GM12878 (cell line): ENCODE measurements at regions not wholly inside any gene's neighbourhood (a gene's known extent, or its start where the extent isn't known, plus 50 kb on each side); places are given as distances from the start of the nearest gene placed in this dataset.

Source experiments
- ATAC-seq: fragments of 200-7000 bp; cut with Tn5 transposase; 3 replicates; pipeline ENCODE4 v1.9.1; 2020; ENCODE audit warnings: mild to moderate bottlenecking, moderate library complexity
- BruUV-seq: library from RNA; stranded (reverse); fragments of 400-500 nt; replicated peaks from 2 replicates; lab custom pipeline; 2021; lab: Mats Ljungman, UMichigan
- CTCF ChIA-PET: fragments of 300-600 bp; sonication (Branson Sonifier 250); formaldehyde crosslinking; extraction: SDS; loops from one replicate; lab custom pipeline; 2021; ENCODE audit warnings: inconsistent platforms; lab: Yijun Ruan, JAX
- POLR2A ChIA-PET: fragments of 350-600 bp; formaldehyde crosslinking; extraction: SDS; loops from one replicate; lab custom pipeline; 2021; ENCODE audit warnings: inconsistent platforms; lab: Charles Lee
- RAD21 ChIA-PET: fragments of 300-600 bp; sonication (Branson Sonifier 250); formaldehyde crosslinking; loops from one replicate; lab custom pipeline; 2023; ENCODE audit warnings: antibody characterized with exemption; ENCODE audit not compliant: unreplicated experiment; lab: Charles Lee
- SMC1A ChIA-PET: fragments of 300-600 bp; sonication (Branson Sonifier 250); formaldehyde crosslinking; loops from one replicate; lab custom pipeline; 2023; ENCODE audit not compliant: unreplicated experiment, uncharacterized antibody; lab: Charles Lee
- DNase-seq: peaks from one replicate; pipeline ENCODE4 v3.0.0-alpha.2; 2011; ENCODE audit warnings: low read depth, low spot score
- FAIRE-seq: peaks from 3 replicates; lab custom pipeline; 2011; peaks lifted over from hg19 to GRCh38; lab: Jason Lieb, UNC
- H2AFZ ChIP-seq: 2 replicates; pipeline ENCODE4 v1.6.0; 2011; ENCODE audit warnings: low read depth, low read length, control low read depth; ENCODE audit not compliant: control insufficient read depth
- H3K27ac ChIP-seq: 2 replicates; pipeline ENCODE4 v1.5.1; 2011; ENCODE audit warnings: control low read depth; ENCODE audit not compliant: control insufficient read depth, insufficient read depth
- H3K27me3 ChIP-seq, 2 experiments: replicated peaks in 1 of 2; 2 replicates each; pipeline versions ENCODE4 v1.6.0 to v1.6.1; 2011; ENCODE audit warnings: low read length in 1 of 2; ENCODE audit not compliant: control insufficient read depth in 2 of 2, insufficient read depth in 2 of 2
- H3K36me3 ChIP-seq, 2 experiments: 2 replicates each; pipeline ENCODE4 v1.5.1; 2011; ENCODE audit warnings: low read length in 1 of 2; ENCODE audit not compliant: control insufficient read depth in 2 of 2, insufficient read depth in 2 of 2
- H3K4me1 ChIP-seq: 2 replicates; pipeline ENCODE4 v1.6.1; 2011; ENCODE audit warnings: mild to moderate bottlenecking, low read length, moderate library complexity, mixed read lengths; ENCODE audit not compliant: control insufficient read depth, insufficient read depth
- H3K4me2 ChIP-seq: 2 replicates; pipeline ENCODE4 v1.6.0; 2011; ENCODE audit warnings: control low read depth; ENCODE audit not compliant: control insufficient read depth, insufficient read depth
- H3K4me3 ChIP-seq: fragments of 200-600 bp; sonication (generic); 2 replicates; pipeline ENCODE4 v1.5.1; 2016
- H3K79me2 ChIP-seq: 2 replicates; pipeline ENCODE4 v1.6.0; 2011; ENCODE audit warnings: low read length; ENCODE audit not compliant: control insufficient read depth, insufficient read depth
- H3K9ac ChIP-seq: 2 replicates; pipeline ENCODE4 v1.8.0; 2011; ENCODE audit warnings: low read length, control low read depth, mixed read lengths; ENCODE audit not compliant: control insufficient read depth, insufficient read depth
- H3K9me3 ChIP-seq: replicated peaks from 3 replicates; pipeline ENCODE4 v1.5.1; 2011; ENCODE audit warnings: mild to moderate bottlenecking, low read length; ENCODE audit not compliant: control insufficient read depth, insufficient read depth
- H4K20me1 ChIP-seq: 2 replicates; pipeline ENCODE4 v1.6.0; 2011; ENCODE audit not compliant: control insufficient read depth, insufficient read depth
- IKZF1 ChIP-seq: fragments of 450-650 bp; conservative IDR thresholded peaks from 2 replicates; pipeline ENCODE4 v1.6.1; 2017; ENCODE audit warnings: antibody characterized with exemption, mild to moderate bottlenecking
- RCOR1 ChIP-seq: conservative IDR thresholded peaks from 2 replicates; pipeline ENCODE4 v1.6.1; 2012; ENCODE audit warnings: low read depth, low read length, improper control_type of control experiment
- STAT3 ChIP-seq: IDR thresholded peaks from 2 replicates; pipeline ENCODE4 v1.6.1; 2011; ENCODE audit warnings: low read depth, low read length, improper control_type of control experiment
- SUPT20H ChIP-seq: IDR thresholded peaks from 2 replicates; pipeline ENCODE4 v1.6.1; 2011; ENCODE audit warnings: low read depth, mild to moderate bottlenecking, low read length, moderate library complexity, borderline replicate concordance; ENCODE audit not compliant: control insufficient read depth
- ZNF622 ChIP-seq: fragments of 450-650 bp; IDR thresholded peaks from 2 replicates; pipeline ENCODE4 v1.6.1; 2017; ENCODE audit warnings: mild to moderate bottlenecking, inconsistent platforms
- WGBS: methylation state at CpG from one replicate; pipeline ENCODE4 v1.1.6; 2016; ENCODE audit warnings: low lambda C conversion rate; ENCODE audit not compliant: insufficient replicate concordance, insufficient coverage; ENCODE audit errors: missing lambda C conversion rate; 5-methylcytosine and 5-hydroxymethylcytosine counted together
- in situ Hi-C: fragments of 300-500 bp; cut with MboI; formaldehyde crosslinking; loops from 9 replicates; pipeline ENCODE4 v1.14.3; 2018; ENCODE audit warnings: mixed read lengths
- intact Hi-C: fragments of 100-400 bp; cut with micrococcal nuclease; formaldehyde crosslinking; loops from one replicate; pipeline ENCODE4 v1.14.2; 2022; ENCODE audit not compliant: unreplicated experiment
- TF ChIP-seq, protein P1 (sequence below): fragments of 450-650 bp; IDR thresholded peaks from 2 replicates; pipeline ENCODE4 v1.6.1; 2017; ENCODE audit warnings: mild to moderate bottlenecking, low read depth, inconsistent platforms; ENCODE audit not compliant: poor library complexity, severe bottlenecking
- TF ChIP-seq, protein P2 (sequence below): IDR thresholded peaks from 2 replicates; pipeline ENCODE4 v1.6.1; 2012; ENCODE audit warnings: low read length, inconsistent platforms
- TF ChIP-seq, protein P3 (sequence below): fragments of 450-650 bp; IDR thresholded peaks from 2 replicates; pipeline ENCODE4 v1.6.1; 2017; ENCODE audit warnings: low read depth, mild to moderate bottlenecking, moderate library complexity

DNA sequence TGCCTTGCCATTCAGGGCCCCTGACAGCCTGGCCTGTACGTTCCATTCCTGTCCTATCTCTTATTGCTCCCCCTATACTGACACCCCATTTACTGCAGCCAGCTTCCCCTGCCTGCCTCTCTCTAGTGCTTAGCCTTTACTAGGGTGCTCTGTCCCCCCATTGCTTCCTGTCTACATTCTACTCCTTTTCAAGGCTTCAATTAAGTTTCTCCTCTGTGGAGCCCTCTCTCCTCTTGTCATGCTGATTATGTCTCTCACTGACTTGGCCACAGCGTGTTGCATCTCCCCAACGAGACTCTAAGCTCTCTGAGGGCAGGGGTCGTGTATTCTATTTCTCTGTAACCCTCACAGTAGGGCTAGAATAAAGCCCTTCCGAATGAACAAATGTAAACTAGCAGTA is 185.2 kb downstream of the RPLP1 start:
- Histone ChIP-seq H3K27me3 (peaks cover under 1 to 3% of the 10 kb centered on the region in 2 experiments; a peak in 3 of 4 replicates), H3K36me3 (no peaks in the 10 kb centered on the region), H3K79me2 (no peaks in the 10 kb centered on the region), H3K9ac (no peak overlapping the region), H3K9me3 (no peaks in the 10 kb centered on the region), H2AFZ (no peak overlapping the region), H3K4me1 (no peaks in the 10 kb centered on the region), H3K4me3 (no peak overlapping the region), H3K4me2 (no peak overlapping the region), H4K20me1 (no peaks in the 10 kb centered on the region), H3K27ac (no peak overlapping the region)
- ATAC-seq, result no peak
- WGBS, result 11% methylated on average over 5 of the region's 5 CpGs
- in situ Hi-C loops, result no loop called here
- no TSS peak for BruUV-seq
- ChIA-PET SMC1A (no interaction called here), RAD21 (no interaction called here), CTCF (no interaction called here), POLR2A (no interaction called here)
- no peak for FAIRE-seq
- intact Hi-C loops, result no loop called here
- no peak for DNase-seq
- TF ChIP-seq, protein P1, sequence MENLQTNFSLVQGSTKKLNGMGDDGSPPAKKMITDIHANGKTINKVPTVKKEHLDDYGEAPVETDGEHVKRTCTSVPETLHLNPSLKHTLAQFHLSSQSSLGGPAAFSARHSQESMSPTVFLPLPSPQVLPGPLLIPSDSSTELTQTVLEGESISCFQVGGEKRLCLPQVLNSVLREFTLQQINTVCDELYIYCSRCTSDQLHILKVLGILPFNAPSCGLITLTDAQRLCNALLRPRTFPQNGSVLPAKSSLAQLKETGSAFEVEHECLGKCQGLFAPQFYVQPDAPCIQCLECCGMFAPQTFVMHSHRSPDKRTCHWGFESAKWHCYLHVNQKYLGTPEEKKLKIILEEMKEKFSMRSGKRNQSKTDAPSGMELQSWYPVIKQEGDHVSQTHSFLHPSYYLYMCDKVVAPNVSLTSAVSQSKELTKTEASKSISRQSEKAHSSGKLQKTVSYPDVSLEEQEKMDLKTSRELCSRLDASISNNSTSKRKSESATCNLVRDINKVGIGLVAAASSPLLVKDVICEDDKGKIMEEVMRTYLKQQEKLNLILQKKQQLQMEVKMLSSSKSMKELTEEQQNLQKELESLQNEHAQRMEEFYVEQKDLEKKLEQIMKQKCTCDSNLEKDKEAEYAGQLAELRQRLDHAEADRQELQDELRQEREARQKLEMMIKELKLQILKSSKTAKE, result no peak
- TF ChIP-seq STAT3 (no peak), SUPT20H (no peak), ZNF622 (no peak), IKZF1 (no peak), RCOR1 (no peak)
- TF ChIP-seq, protein P2, sequence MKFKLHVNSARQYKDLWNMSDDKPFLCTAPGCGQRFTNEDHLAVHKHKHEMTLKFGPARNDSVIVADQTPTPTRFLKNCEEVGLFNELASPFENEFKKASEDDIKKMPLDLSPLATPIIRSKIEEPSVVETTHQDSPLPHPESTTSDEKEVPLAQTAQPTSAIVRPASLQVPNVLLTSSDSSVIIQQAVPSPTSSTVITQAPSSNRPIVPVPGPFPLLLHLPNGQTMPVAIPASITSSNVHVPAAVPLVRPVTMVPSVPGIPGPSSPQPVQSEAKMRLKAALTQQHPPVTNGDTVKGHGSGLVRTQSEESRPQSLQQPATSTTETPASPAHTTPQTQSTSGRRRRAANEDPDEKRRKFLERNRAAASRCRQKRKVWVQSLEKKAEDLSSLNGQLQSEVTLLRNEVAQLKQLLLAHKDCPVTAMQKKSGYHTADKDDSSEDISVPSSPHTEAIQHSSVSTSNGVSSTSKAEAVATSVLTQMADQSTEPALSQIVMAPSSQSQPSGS, result no peak
- TF ChIP-seq, protein P3, sequence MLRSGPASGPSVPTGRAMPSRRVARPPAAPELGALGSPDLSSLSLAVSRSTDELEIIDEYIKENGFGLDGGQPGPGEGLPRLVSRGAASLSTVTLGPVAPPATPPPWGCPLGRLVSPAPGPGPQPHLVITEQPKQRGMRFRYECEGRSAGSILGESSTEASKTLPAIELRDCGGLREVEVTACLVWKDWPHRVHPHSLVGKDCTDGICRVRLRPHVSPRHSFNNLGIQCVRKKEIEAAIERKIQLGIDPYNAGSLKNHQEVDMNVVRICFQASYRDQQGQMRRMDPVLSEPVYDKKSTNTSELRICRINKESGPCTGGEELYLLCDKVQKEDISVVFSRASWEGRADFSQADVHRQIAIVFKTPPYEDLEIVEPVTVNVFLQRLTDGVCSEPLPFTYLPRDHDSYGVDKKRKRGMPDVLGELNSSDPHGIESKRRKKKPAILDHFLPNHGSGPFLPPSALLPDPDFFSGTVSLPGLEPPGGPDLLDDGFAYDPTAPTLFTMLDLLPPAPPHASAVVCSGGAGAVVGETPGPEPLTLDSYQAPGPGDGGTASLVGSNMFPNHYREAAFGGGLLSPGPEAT, result no peak
